ENCODE measurements at regions not wholly inside any gene's neighbourhood (a gene's known extent, or its start where the extent isn't known, plus 50 kb on each side); places are given as distances from the start of the nearest gene placed in this dataset.

GRCh38 chr13:100746953-100747683, 72.5 kb upstream of the TMTC4 start:
- TF ChIP-seq CTCF (IDR thresholded peaks at IDR 0.05) (no peak), POLR2A (IDR thresholded peaks at IDR 0.05) (no peak)
